ENCODE measurements at regions not wholly inside any gene's neighbourhood (a gene's known extent, or its start where the extent isn't known, plus 50 kb on each side); places are given as distances from the start of the nearest gene placed in this dataset.

DNA sequence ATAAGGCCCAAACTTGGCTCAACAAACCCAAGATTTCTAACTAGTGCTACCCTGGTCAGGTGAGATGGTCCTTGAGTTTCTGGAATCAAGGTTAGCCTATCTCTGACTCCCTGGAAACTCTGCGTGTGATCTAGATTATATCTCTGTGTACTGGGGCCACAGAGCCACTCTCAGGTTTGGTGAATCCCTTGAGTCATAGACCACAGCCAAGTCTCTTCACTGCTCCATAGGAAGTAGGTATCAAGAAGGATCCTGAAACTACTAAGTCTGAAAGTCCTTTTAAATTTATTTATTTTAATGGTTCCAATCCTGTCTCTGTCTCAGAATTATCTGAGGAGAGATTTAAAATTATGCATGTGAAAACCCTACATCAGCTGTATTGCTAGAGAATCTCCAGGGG lies 99.1 kb downstream of the TUSC7 start:
- Histone ChIP-seq H3K27me3 (replicated peaks; ENCODE audit: control insufficient read depth, insufficient read depth, low read length) (no peaks in the 10 kb centered on the region), H3K36me3 (ENCODE audit: control insufficient read depth, insufficient read depth, low read length) (no peaks in the 10 kb centered on the region), H3K9me3 (no peaks in the 10 kb centered on the region), H3K4me1 (no peaks in the 10 kb centered on the region), H3K4me3 (ENCODE audit: low read depth, low read length) (no peak overlapping the region)
- Mint-ChIP-seq H3K9me3 (ENCODE audit: unreplicated experiment) (peaks cover 9% of the 10 kb centered on the region), H3K4me3 (ENCODE audit: unreplicated experiment) (no peak overlapping the region), H3K4me1 (ENCODE audit: low read depth, unreplicated experiment) (no peaks in the 10 kb centered on the region), H3K27ac (ENCODE audit: unreplicated experiment) (no peak overlapping the region), H3K27me3 (ENCODE audit: insufficient read depth, unreplicated experiment) (no peaks in the 10 kb centered on the region), H3K36me3 (ENCODE audit: insufficient read depth, unreplicated experiment) (no peaks in the 10 kb centered on the region)
- no peak for DNase-seq
- POLR2A ChIA-PET: no interaction called here
- BruUV-seq (replicated peaks): no TSS peak
- TF ChIP-seq CTCF (IDR thresholded peaks at IDR 0.05; ENCODE audit: insufficient read depth in 1 of 2, low read depth in 1 of 2, low read length in 1 of 2, severe bottlenecking in 1 of 2, unreplicated experiment in 1 of 2): no peak
- intact Hi-C loops (cut with micrococcal nuclease; ENCODE audit: unreplicated experiment): no loop called here
- CTCF ChIA-PET: no interaction called here

GRCh38 chr3:116809208-116809607 lies 99.6 kb downstream of the TUSC7 start:
- no peaks in the 10 kb centered on the region for H3K27me3 ChIP-seq (replicated peaks; ENCODE audit: control insufficient read depth, insufficient read depth, low read length)
- H3K4me3 ChIP-seq (ENCODE audit: low read depth, low read length): no peak overlapping the region
- Mint-ChIP-seq H3K36me3 (ENCODE audit: insufficient read depth, unreplicated experiment) (no peaks in the 10 kb centered on the region), H3K27me3 (ENCODE audit: insufficient read depth, unreplicated experiment) (no peaks in the 10 kb centered on the region), H3K4me3 (ENCODE audit: unreplicated experiment) (no peak overlapping the region), H3K9me3 (ENCODE audit: unreplicated experiment) (peaks cover 9% of the 10 kb centered on the region), H3K27ac (ENCODE audit: unreplicated experiment) (no peak overlapping the region), H3K4me1 (ENCODE audit: low read depth, unreplicated experiment) (no peaks in the 10 kb centered on the region)
- no peaks in the 10 kb centered on the region for H3K36me3 ChIP-seq (ENCODE audit: control insufficient read depth, insufficient read depth, low read length)
- no TSS peak for BruUV-seq (replicated peaks)
- ChIA-PET CTCF (no interaction called here), POLR2A (no interaction called here)
- H3K4me1 ChIP-seq: no peaks in the 10 kb centered on the region
- DNase-seq: no peak
- intact Hi-C loops (cut with micrococcal nuclease; ENCODE audit: unreplicated experiment): no loop called here
- H3K9me3 ChIP-seq: no peaks in the 10 kb centered on the region
- TF ChIP-seq CTCF (IDR thresholded peaks at IDR 0.05; ENCODE audit: insufficient read depth in 1 of 2, low read depth in 1 of 2, low read length in 1 of 2, severe bottlenecking in 1 of 2, unreplicated experiment in 1 of 2): no peak

- Histone ChIP-seq H3K36me3 (ENCODE audit: control insufficient read depth, insufficient read depth, low read length) (no peaks in the 10 kb centered on the region), H3K9me3 (no peaks in the 10 kb centered on the region), H3K4me3 (ENCODE audit: low read depth, low read length) (no peak overlapping the region), H3K4me1 (no peaks in the 10 kb centered on the region), H3K27me3 (replicated peaks; ENCODE audit: control insufficient read depth, insufficient read depth, low read length) (no peaks in the 10 kb centered on the region)
- ChIA-PET POLR2A (no interaction called here), CTCF (no interaction called here)
- TF ChIP-seq CTCF (IDR thresholded peaks at IDR 0.05; ENCODE audit: insufficient read depth in 1 of 2, low read depth in 1 of 2, low read length in 1 of 2, severe bottlenecking in 1 of 2, unreplicated experiment in 1 of 2): no peak
- H3K9me3 Mint-ChIP-seq (ENCODE audit: unreplicated experiment): peaks cover 9% of the 10 kb centered on the region
- no peak overlapping the region for H3K4me3 Mint-ChIP-seq (ENCODE audit: unreplicated experiment)
- H3K36me3 Mint-ChIP-seq (ENCODE audit: insufficient read depth, unreplicated experiment): no peaks in the 10 kb centered on the region
- intact Hi-C loops (cut with micrococcal nuclease; ENCODE audit: unreplicated experiment): no loop called here
- no peaks in the 10 kb centered on the region for H3K4me1 Mint-ChIP-seq (ENCODE audit: low read depth, unreplicated experiment)
- H3K27me3 Mint-ChIP-seq (ENCODE audit: insufficient read depth, unreplicated experiment): peaks cover 2% of the 10 kb centered on the region
- no peak overlapping the region for H3K27ac Mint-ChIP-seq (ENCODE audit: unreplicated experiment)
- BruUV-seq (replicated peaks): no TSS peak
- DNase-seq: no peak
Measured at GRCh38 chr3:116811754-116812153, 102.2 kb downstream of the TUSC7 start.
